ENCODE measurements at regions not wholly inside any gene's neighbourhood (a gene's known extent, or its start where the extent isn't known, plus 50 kb on each side); places are given as distances from the start of the nearest gene placed in this dataset.

- TF ChIP-seq MYC (IDR thresholded peaks at IDR 0.05; ENCODE audit: low read depth, low read length) (no peak), MAX (IDR thresholded peaks at IDR 0.05; ENCODE audit: low read depth, low read length) (no peak), CTCF (IDR thresholded peaks at IDR 0.05; ENCODE audit: low read depth, low read length) (no peak), POLR2A (IDR thresholded peaks at IDR 0.05; ENCODE audit: extremely low read depth, insufficient read length) (no peak)
- H3K4me3 ChIP-seq (ENCODE audit: low read depth, low read length), result no peak overlapping the region
- no peak for DNase-seq (ENCODE audit: low read depth)
These were observed 283.1 kb upstream of the PITRM1 start for GRCh38 chr10:3455385-3456334.

- TF ChIP-seq MYC (IDR thresholded peaks at IDR 0.05; ENCODE audit: low read depth, low read length), result no peak
- TF ChIP-seq POLR2A (IDR thresholded peaks at IDR 0.05; ENCODE audit: extremely low read depth, insufficient read length), result no peak
- no peak for TF ChIP-seq MAX (IDR thresholded peaks at IDR 0.05; ENCODE audit: low read depth, low read length)
- no peak for TF ChIP-seq CTCF (IDR thresholded peaks at IDR 0.05; ENCODE audit: low read depth, low read length)
- no peak for DNase-seq (ENCODE audit: low read depth)
- no peak overlapping the region for H3K4me3 ChIP-seq (ENCODE audit: low read depth, low read length)
These were observed 280.2 kb upstream of the PITRM1 start for GRCh38 chr10:3452683-3453361.

DNA sequence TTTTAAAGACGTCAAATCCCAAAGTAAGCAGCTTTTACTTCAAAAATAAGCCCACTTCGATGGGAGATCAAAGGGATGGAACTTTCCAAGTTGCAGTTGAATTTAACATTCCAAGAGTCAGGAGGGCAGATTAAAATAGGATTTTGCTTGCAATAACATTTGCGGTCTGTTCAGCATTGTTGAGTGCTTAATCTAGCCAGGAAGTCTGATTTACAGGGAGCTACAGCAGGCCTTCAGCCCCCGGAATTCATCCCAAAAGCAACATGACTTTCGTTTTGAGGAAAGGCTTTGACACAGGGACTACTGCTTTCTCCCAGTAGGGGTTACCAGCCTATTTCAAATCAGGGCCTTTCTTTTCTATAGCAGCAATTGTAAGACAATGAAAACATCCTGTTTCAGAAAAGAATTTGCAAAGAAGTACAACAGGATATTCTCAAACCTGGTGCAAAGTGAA is 279.6 kb upstream of the PITRM1 start:
- H3K4me3 ChIP-seq (ENCODE audit: low read depth, low read length), result no peak overlapping the region
- TF ChIP-seq MAX (IDR thresholded peaks at IDR 0.05; ENCODE audit: low read depth, low read length) (no peak), POLR2A (IDR thresholded peaks at IDR 0.05; ENCODE audit: extremely low read depth, insufficient read length) (no peak), CTCF (IDR thresholded peaks at IDR 0.05; ENCODE audit: low read depth, low read length) (no peak), MYC (IDR thresholded peaks at IDR 0.05; ENCODE audit: low read depth, low read length) (no peak)
- no peak for DNase-seq (ENCODE audit: low read depth)

- TF ChIP-seq POLR2A (IDR thresholded peaks at IDR 0.05; ENCODE audit: extremely low read depth, insufficient read length) (no peak), MAX (IDR thresholded peaks at IDR 0.05; ENCODE audit: low read depth, low read length) (no peak), MYC (IDR thresholded peaks at IDR 0.05; ENCODE audit: low read depth, low read length) (no peak), CTCF (IDR thresholded peaks at IDR 0.05; ENCODE audit: low read depth, low read length) (no peak)
- H3K4me3 ChIP-seq (ENCODE audit: low read depth, low read length), result no peak overlapping the region
- no peak for DNase-seq (ENCODE audit: low read depth)
These were observed 279.1 kb upstream of the PITRM1 start for GRCh38 chr10:3451516-3452172.

- TF ChIP-seq CTCF (IDR thresholded peaks at IDR 0.05; ENCODE audit: low read depth, low read length) (no peak), MAX (IDR thresholded peaks at IDR 0.05; ENCODE audit: low read depth, low read length) (no peak), MYC (IDR thresholded peaks at IDR 0.05; ENCODE audit: low read depth, low read length) (no peak), POLR2A (IDR thresholded peaks at IDR 0.05; ENCODE audit: extremely low read depth, insufficient read length) (no peak)
- H3K4me3 ChIP-seq (ENCODE audit: low read depth, low read length), result no peak overlapping the region
These were observed 273.6 kb upstream of the PITRM1 start for GRCh38 chr10:3446221-3446620.

More at GRCh38 chr10:3446221-3446620, 273.6 kb upstream of the PITRM1 start:
- DNase-seq (ENCODE audit: low read depth), result no peak
